ENCODE measurements at regions not wholly inside any gene's neighbourhood (a gene's known extent, or its start where the extent isn't known, plus 50 kb on each side); places are given as distances from the start of the nearest gene placed in this dataset.

- TF ChIP-seq CTCF (IDR thresholded peaks at IDR 0.05) (no peak), POLR2A (IDR thresholded peaks at IDR 0.05) (no peak)
Measured at GRCh38 chr13:64248371-64249065, 2832.9 kb upstream of the PCDH20 start.

Data from ovary (tissue), 3 donors.